22Rv1 (cell line): ENCODE measurements at regions not wholly inside any gene's neighbourhood (a gene's known extent, or its start where the extent isn't known, plus 50 kb on each side); places are given as distances from the start of the nearest gene placed in this dataset.

Source experiments
- ZFX ChIP-seq: fragments of 450-650 bp; IDR thresholded peaks from 2 replicates; pipeline ENCODE4 v1.6.1; 2017; ENCODE audit warnings: antibody characterized with exemption, borderline replicate concordance
- TF ChIP-seq, protein P1 (sequence below): fragments of 450-650 bp; IDR thresholded peaks from 2 replicates; pipeline ENCODE4 v1.5.1; 2017; ENCODE audit warnings: mild to moderate bottlenecking

DNA sequence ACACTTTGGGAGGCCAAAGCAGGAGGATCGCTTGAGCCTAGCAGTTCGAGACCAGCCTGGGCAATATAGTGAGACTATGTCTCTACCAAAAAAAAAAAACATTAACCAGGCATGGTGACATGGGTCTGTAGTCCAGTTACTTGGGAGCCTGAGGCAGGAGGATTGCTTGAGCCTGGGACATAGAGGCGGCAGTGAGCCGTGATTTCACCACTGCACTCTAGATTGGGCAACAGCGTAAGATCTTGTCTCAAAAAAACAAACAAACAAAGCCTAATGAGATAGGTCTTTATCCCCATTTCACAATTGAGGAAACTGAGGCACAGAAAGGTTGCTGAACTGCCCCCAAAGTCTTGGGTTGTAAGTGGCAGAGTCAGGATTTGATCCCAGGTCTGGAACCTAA, 70.5 kb upstream of the RAD23B start:
- TF ChIP-seq, protein P1, sequence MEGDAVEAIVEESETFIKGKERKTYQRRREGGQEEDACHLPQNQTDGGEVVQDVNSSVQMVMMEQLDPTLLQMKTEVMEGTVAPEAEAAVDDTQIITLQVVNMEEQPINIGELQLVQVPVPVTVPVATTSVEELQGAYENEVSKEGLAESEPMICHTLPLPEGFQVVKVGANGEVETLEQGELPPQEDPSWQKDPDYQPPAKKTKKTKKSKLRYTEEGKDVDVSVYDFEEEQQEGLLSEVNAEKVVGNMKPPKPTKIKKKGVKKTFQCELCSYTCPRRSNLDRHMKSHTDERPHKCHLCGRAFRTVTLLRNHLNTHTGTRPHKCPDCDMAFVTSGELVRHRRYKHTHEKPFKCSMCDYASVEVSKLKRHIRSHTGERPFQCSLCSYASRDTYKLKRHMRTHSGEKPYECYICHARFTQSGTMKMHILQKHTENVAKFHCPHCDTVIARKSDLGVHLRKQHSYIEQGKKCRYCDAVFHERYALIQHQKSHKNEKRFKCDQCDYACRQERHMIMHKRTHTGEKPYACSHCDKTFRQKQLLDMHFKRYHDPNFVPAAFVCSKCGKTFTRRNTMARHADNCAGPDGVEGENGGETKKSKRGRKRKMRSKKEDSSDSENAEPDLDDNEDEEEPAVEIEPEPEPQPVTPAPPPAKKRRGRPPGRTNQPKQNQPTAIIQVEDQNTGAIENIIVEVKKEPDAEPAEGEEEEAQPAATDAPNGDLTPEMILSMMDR = no peak
- no peak for TF ChIP-seq ZFX
